BLaER1 (cell line): ENCODE measurements at regions not wholly inside any gene's neighbourhood (a gene's known extent, or its start where the extent isn't known, plus 50 kb on each side); places are given as distances from the start of the nearest gene placed in this dataset.

Experiments
- H3K27ac ChIP-seq: shearing (Covaris generic); formaldehyde crosslinking; 2 replicates; pipeline ENCODE4 v1.8.1; 2022
- H3K27me3 ChIP-seq: shearing (Covaris generic); formaldehyde crosslinking; 2 replicates; pipeline ENCODE4 v1.8.1; 2022
- H3K36me3 ChIP-seq: shearing (Covaris generic); formaldehyde crosslinking; 2 replicates; pipeline ENCODE4 v1.8.1; 2022
- H3K4me1 ChIP-seq: shearing (Covaris generic); formaldehyde crosslinking; 2 replicates; pipeline ENCODE4 v1.8.1; 2022
- H3K4me2 ChIP-seq: shearing (Covaris generic); formaldehyde crosslinking; 2 replicates; pipeline ENCODE4 v1.8.1; 2022
- H3K4me3 ChIP-seq: shearing (Covaris generic); formaldehyde crosslinking; 2 replicates; pipeline ENCODE4 v1.8.1; 2022
- H3K9ac ChIP-seq: shearing (Covaris generic); formaldehyde crosslinking; 2 replicates; pipeline ENCODE4 v1.8.1; 2022
- H3K9me3 ChIP-seq: shearing (Covaris generic); formaldehyde crosslinking; 2 replicates; pipeline ENCODE4 v1.8.1; 2022
- H4K20me1 ChIP-seq: shearing (Covaris generic); formaldehyde crosslinking; 2 replicates; pipeline ENCODE4 v1.8.1; 2022
- Cebpa-rat ChIP-seq: shearing (Covaris generic); IDR thresholded peaks from 2 replicates; pipeline ENCODE4 v1.8.1; 2022

DNA sequence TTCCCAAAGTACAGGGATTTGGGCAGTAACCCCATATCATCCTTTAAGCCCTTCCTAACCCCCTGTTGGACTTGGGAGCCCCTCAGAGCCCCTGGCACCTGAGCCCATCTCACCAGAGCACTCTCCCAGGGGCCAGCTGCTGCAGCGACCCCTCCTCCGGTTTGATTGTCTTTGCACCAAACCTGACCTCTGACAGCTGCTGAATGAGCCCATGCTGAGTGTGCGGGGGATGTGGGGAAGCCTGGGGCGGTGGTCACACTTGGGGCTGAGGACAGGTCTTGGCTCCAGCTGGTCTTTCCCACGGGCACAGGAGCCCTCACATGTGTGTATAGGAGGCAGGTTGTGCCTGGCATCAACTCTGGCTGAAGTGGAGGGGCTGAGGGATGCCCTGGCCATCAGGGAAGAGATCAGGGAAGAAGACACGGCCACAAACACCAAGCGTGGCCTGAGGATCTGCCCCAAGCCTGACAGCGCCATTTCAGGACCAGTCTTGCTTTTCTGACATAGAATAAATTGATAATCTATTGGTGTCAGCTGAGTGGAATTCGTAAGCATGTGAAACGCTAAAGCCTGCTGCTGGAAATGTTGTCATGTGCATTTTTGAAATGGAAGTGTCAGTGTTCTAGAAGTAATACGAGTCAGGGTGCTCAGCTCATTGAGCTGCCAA is 102.4 kb downstream of the ACKR3 start:
- Histone ChIP-seq H3K27me3 (no peaks in the 10 kb centered on the region), H3K36me3 (no peaks in the 10 kb centered on the region), H3K27ac (no peak overlapping the region), H3K4me2 (no peak overlapping the region), H3K9ac (no peak overlapping the region), H3K4me1 (peaks cover 22% of the 10 kb centered on the region), H3K4me3 (no peak overlapping the region), H4K20me1 (no peaks in the 10 kb centered on the region), H3K9me3 (no peaks in the 10 kb centered on the region)
- no peak for TF ChIP-seq Cebpa-rat

DNA sequence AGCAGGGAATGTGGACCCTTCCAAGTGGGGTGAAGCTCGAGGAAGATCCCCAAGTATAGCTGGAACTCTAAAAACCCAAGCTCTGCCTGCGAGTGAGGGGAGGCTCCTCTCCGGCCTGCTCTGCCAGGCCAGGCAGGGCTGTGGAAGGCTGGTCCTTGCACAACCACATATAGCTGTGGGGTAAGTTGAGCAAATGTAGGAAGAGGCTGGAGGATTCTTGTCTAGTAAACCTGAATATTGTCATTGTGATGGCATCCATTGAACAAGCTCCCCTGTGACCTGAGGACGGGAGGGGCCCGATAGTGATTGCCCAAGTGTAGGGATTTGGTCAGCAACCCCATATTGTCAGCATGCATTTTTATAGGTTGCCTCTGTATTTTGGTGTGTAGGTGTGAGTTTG is 103.0 kb downstream of the ACKR3 start:
- Histone ChIP-seq H3K27ac (no peak overlapping the region), H4K20me1 (no peaks in the 10 kb centered on the region), H3K36me3 (no peaks in the 10 kb centered on the region), H3K9me3 (no peaks in the 10 kb centered on the region), H3K4me3 (no peak overlapping the region), H3K27me3 (no peaks in the 10 kb centered on the region), H3K4me1 (peaks cover 28% of the 10 kb centered on the region), H3K4me2 (no peak overlapping the region), H3K9ac (no peak overlapping the region)
- no peak for TF ChIP-seq Cebpa-rat

DNA sequence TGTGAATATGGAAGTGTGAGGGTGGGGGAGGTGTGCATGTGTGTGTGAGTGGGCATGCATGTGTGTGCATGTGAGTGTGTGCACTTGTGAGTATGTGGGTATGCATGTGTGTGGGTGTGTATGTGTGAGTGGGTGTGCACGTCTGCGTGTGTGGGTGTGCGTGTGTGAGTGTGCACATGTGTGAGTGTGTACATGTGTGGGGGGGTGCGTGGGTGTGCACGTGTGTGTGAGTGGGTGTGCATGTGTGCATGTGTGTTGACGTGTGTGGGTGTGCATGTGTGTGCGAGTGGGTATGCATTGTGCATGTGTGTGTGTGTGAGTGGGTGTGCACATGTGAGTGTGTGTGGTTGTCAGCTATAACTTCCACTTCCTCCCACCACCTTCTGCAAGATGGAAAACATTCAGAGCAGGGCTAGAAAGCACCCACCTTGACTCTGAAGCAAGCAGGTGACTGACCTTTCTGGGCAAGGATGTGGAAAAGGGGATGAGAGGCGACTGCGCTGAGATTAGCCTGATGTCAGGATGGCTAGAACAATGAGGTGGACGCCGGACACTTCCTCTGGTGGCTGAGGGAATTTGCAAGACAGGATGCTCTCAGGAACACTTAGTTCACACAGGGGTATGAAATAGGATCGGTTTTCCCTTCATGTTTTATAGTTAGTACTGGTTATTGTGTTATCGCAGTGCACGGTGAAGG is 103.6 kb downstream of the ACKR3 start:
- Histone ChIP-seq H3K27me3 (no peaks in the 10 kb centered on the region), H3K4me3 (no peak overlapping the region), H4K20me1 (no peaks in the 10 kb centered on the region), H3K27ac (no peak overlapping the region), H3K9ac (no peak overlapping the region), H3K4me1 (peaks cover 35% of the 10 kb centered on the region), H3K4me2 (no peak overlapping the region), H3K36me3 (no peaks in the 10 kb centered on the region), H3K9me3 (no peaks in the 10 kb centered on the region)
- no peak for TF ChIP-seq Cebpa-rat

DNA sequence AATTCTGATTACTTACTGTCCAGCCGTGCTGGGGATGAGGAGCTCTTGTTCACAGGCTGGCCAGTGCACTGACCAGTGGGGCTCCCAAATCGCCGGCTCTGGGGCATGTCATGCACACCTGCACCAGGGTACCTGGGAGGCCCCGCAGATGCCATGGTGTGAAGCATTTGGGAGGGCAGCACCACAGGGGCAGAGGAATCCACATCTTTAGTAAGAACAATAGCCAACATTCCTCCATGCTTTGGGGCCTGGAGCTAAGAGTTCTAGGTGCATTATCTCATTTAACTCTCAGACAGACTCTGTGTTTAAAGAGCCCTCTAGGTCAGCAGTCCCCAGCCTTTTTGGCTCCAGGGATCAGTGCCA is 104.2 kb downstream of the ACKR3 start:
- Histone ChIP-seq H3K27me3 (no peaks in the 10 kb centered on the region), H3K36me3 (no peaks in the 10 kb centered on the region), H3K4me2 (no peak overlapping the region), H3K4me3 (no peak overlapping the region), H3K9ac (no peak overlapping the region), H3K9me3 (no peaks in the 10 kb centered on the region), H3K27ac (no peak overlapping the region), H4K20me1 (no peaks in the 10 kb centered on the region), H3K4me1 (peaks cover 40% of the 10 kb centered on the region)
- TF ChIP-seq Cebpa-rat: no peak

DNA sequence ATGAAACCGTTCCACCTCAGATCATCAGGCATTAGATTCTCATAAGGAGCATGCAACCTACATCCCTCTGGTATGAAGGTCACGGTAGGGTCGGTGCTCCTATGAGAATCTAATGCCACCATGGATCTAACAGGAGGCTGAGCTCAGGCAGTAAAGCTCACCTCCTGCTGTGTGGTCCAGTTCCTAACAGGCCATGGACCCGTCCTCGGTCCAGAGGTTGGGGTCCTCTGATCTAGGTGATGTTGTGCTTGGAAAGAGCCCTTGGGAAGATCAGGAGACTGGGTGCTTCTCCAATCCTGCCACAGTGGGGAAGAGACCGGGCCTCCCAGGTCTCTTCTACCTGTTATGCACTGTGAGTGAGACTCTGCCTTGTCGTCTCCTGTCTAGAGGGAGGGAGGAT is 104.6 kb downstream of the ACKR3 start:
- Histone ChIP-seq H3K27ac (no peak overlapping the region), H3K27me3 (no peaks in the 10 kb centered on the region)
- no peak for TF ChIP-seq Cebpa-rat

DNA sequence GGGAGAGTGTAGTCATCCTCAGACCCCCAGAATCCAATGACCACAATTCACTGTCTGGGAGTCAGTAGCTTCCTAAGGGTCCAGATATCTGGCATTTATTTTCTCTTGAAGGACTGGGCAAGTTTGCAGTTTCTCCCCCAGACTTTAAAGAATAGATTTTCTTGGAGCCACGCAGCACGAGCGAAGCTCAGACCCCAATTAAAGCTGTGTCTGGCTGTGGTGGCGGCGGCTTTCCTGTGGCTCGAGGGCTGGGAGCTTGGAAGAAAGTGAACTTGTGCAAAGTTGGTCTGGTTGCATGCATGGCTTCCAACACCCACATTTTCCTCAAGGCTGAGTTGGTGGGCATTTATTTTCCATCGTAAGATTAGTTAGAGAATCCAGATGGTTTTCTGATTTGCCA is 105.0 kb downstream of the ACKR3 start:
- Histone ChIP-seq H3K9ac (no peak overlapping the region), H3K9me3 (no peaks in the 10 kb centered on the region), H3K27ac (no peak overlapping the region), H4K20me1 (no peaks in the 10 kb centered on the region), H3K4me2 (peak overlapping the region; percentile 32), H3K4me1 (peaks cover 42% of the 10 kb centered on the region), H3K27me3 (no peaks in the 10 kb centered on the region), H3K36me3 (no peaks in the 10 kb centered on the region), H3K4me3 (no peak overlapping the region)
- TF ChIP-seq Cebpa-rat: no peak

More for the DNA sequence above, 104.6 kb downstream of the ACKR3 start:
- Histone ChIP-seq H3K36me3 (no peaks in the 10 kb centered on the region), H3K4me2 (peak overlapping the region; percentile 32), H3K9ac (no peak overlapping the region), H4K20me1 (no peaks in the 10 kb centered on the region), H3K4me1 (peaks cover 42% of the 10 kb centered on the region), H3K9me3 (no peaks in the 10 kb centered on the region), H3K4me3 (no peak overlapping the region)

DNA sequence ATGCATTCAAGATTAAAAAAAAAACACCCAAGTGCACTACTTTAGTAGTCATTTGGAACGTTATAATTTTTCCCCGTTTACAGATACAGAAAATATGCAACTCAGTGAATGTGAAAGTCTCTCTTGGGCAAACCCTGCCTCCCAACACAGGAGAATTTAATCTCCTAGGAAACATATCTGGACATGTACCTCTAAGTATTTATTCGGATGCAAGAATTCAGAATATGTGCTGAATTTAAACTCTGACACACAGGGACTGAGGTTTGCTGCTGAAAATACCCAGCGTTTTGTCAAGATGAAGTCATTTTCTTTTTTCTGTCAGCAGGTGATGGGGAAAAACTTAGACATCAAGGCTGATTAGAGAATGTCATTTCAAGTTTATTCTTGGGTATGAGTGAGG is 105.4 kb downstream of the ACKR3 start:
- peak overlapping the region; percentile 33 for H3K4me2 ChIP-seq
- H4K20me1 ChIP-seq: no peaks in the 10 kb centered on the region

DNA sequence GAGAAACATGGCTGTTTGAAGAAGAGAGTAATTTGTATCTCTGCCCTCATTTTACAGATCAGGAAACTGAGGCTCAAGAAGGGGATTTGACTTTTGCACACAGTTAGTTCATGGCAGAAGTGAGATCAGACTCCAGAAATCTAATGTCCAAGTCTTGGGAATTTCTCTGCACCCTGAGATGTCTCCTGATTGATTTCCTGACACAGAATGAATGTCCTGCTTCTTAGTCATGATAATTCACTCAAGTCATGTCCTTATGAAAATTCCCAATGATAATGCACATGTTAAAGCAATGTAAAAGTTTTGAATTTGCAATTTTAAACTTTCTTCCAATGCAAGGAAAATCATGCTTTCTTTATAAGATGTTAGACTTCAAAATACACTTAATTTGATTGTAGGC is 105.9 kb downstream of the ACKR3 start:
- no peaks in the 10 kb centered on the region for H3K36me3 ChIP-seq
- TF ChIP-seq Cebpa-rat: no peak
- peak overlapping the region; percentile 33 for H3K4me2 ChIP-seq
- no peaks in the 10 kb centered on the region for H4K20me1 ChIP-seq
- H3K9ac ChIP-seq: no peak overlapping the region
- no peaks in the 10 kb centered on the region for H3K27me3 ChIP-seq
- no peaks in the 10 kb centered on the region for H3K9me3 ChIP-seq
- no peak overlapping the region for H3K27ac ChIP-seq
- H3K4me3 ChIP-seq: no peak overlapping the region
- H3K4me1 ChIP-seq: peaks cover 42% of the 10 kb centered on the region

More for the DNA sequence above, 105.4 kb downstream of the ACKR3 start:
- no peak for TF ChIP-seq Cebpa-rat
- H3K9ac ChIP-seq: no peak overlapping the region
- H3K27me3 ChIP-seq: no peaks in the 10 kb centered on the region
- no peaks in the 10 kb centered on the region for H3K36me3 ChIP-seq
- no peak overlapping the region for H3K27ac ChIP-seq
- H3K4me3 ChIP-seq: no peak overlapping the region
- H3K9me3 ChIP-seq: no peaks in the 10 kb centered on the region
- H3K4me1 ChIP-seq: peaks cover 42% of the 10 kb centered on the region

DNA sequence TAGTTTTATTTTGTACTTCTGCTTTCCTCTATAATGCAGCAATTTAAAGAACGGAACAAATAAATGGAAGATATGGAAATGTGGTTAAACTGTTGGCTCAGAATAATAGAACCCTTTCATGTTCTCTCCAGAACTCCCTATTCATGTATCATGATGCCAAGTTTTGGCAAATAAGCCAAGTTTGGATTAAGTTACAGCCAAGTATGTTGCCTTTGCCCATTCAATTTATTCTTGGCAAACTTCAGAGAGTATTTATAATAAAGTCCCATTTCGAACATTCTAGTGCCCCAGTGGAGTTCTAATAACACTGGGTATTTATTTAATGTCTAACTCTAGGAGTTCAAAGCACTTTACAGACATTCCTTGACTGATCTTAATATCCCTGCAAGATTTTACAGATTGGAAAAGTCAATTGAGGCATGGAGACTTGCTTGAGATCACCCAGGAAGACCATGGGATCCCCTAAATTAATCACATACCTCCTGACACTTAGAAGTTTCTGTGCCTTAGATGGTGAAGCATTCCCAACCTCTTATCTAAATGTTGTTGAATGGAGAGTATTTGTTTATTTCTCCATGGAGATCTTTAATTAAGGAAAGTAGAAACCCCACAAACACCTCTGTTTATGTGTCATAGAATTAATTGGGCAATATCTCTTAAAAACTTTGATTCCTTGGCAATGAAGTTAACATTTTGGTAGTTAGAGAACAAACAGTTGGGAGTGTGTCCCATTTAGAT is 106.7 kb downstream of the ACKR3 start:
- no peak for TF ChIP-seq Cebpa-rat
- no peaks in the 10 kb centered on the region for H3K27me3 ChIP-seq
- H3K36me3 ChIP-seq: no peaks in the 10 kb centered on the region
- H3K9ac ChIP-seq: no peak overlapping the region
- H3K27ac ChIP-seq: no peak overlapping the region
- H3K9me3 ChIP-seq: no peaks in the 10 kb centered on the region
- no peak overlapping the region for H3K4me3 ChIP-seq
- H4K20me1 ChIP-seq: no peaks in the 10 kb centered on the region
- H3K4me1 ChIP-seq: peaks cover 42% of the 10 kb centered on the region
- H3K4me2 ChIP-seq: peak overlapping the region; percentile 33

DNA sequence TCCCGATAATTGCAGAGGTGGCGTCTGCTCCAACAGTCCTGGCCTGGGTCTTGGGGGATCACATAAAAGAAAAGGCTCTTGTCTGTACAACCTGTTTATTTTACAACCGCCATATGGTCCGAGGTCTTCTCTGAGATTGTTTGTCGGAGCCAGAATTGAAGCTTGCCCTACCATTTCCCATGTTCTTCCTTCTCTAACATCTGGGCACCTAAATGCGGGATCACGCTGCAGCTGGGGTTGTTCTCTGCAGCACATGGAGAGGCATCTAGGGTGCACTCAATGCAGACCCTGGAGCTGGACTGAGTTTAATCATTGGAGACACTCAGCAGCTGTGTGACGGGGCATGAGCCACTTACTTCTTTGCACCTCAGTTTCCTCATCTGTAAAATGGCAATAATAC is 107.7 kb downstream of the ACKR3 start:
- Histone ChIP-seq H3K4me3 (no peak overlapping the region), H4K20me1 (no peaks in the 10 kb centered on the region), H3K4me2 (peak overlapping the region; percentile 78; the same call in 1 of the 2 replicates), H3K27ac (no peak overlapping the region), H3K27me3 (no peaks in the 10 kb centered on the region), H3K9me3 (no peaks in the 10 kb centered on the region), H3K9ac (no peak overlapping the region), H3K36me3 (no peaks in the 10 kb centered on the region), H3K4me1 (peaks cover 42% of the 10 kb centered on the region)
- no peak for TF ChIP-seq Cebpa-rat
